ENCODE measurements at regions not wholly inside any gene's neighbourhood (a gene's known extent, or its start where the extent isn't known, plus 50 kb on each side); places are given as distances from the start of the nearest gene placed in this dataset.

DNA sequence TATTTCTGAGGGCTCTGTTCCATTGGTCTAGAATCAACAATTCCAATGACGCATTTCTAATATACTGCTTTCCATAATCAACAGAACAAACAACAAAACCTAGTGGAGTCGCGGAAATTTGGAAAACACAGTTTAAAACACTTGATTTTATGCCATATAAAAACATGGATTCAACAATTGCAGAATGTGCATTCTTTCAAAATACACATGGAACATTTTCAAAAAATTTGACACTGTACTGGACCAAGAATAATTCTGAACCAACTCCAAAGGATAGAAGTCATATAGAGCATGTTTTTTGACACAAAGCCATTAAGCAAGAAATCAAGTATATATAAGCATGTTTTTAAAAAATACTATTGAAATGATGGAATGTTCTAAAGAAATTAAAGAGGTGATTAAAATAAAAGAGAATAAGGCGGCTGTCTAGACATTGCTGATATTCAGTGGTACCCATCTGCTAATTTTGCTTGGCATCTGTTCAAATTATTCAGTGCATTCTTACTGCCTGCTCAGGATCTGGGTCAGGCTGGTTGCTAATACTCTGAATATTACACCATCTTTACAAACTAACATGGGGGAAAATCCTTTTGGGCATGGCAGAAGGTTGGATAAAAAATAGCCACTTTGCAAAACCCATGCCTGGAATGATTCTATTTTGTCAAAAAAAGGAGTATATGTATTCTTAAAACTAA, 221.3 kb downstream of the NPR3 start:
- no peaks in the 10 kb centered on the region for H3K9me3 ChIP-seq
- TF ChIP-seq, protein P1, sequence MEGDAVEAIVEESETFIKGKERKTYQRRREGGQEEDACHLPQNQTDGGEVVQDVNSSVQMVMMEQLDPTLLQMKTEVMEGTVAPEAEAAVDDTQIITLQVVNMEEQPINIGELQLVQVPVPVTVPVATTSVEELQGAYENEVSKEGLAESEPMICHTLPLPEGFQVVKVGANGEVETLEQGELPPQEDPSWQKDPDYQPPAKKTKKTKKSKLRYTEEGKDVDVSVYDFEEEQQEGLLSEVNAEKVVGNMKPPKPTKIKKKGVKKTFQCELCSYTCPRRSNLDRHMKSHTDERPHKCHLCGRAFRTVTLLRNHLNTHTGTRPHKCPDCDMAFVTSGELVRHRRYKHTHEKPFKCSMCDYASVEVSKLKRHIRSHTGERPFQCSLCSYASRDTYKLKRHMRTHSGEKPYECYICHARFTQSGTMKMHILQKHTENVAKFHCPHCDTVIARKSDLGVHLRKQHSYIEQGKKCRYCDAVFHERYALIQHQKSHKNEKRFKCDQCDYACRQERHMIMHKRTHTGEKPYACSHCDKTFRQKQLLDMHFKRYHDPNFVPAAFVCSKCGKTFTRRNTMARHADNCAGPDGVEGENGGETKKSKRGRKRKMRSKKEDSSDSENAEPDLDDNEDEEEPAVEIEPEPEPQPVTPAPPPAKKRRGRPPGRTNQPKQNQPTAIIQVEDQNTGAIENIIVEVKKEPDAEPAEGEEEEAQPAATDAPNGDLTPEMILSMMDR (IDR thresholded peaks at IDR 0.05): no peak
- TF ChIP-seq POLR2A (IDR thresholded peaks at IDR 0.05): no peak
- no peaks in the 10 kb centered on the region for H3K4me1 ChIP-seq
- WGBS, 2 donors: 44 to 48% methylated on average over 4 of the region's 4 CpGs
- H3K36me3 ChIP-seq (ENCODE audit: low read depth, missing control alignments): no peaks in the 10 kb centered on the region
- no peak overlapping the region for H3K27ac ChIP-seq
- DNase-seq: no peak
- no peak overlapping the region for H3K4me3 ChIP-seq
- no peaks in the 10 kb centered on the region for H3K27me3 ChIP-seq
- intact Hi-C loops (cut with DNase I; ENCODE audit: low total_unique reads): no loop called here

- H3K27ac ChIP-seq: no peak overlapping the region
- no peaks in the 10 kb centered on the region for H3K9me3 ChIP-seq
- intact Hi-C loops (cut with DNase I; ENCODE audit: low total_unique reads): no loop called here
- no peaks in the 10 kb centered on the region for H3K4me1 ChIP-seq
- no peak for DNase-seq
- no peaks in the 10 kb centered on the region for H3K27me3 ChIP-seq
- H3K4me3 ChIP-seq: peak overlapping the region in 1 of 2 donors; percentile 31
- TF ChIP-seq POLR2A (IDR thresholded peaks at IDR 0.05): no peak
- TF ChIP-seq, protein P1 (IDR thresholded peaks at IDR 0.05): no peak
- no peaks in the 10 kb centered on the region for H3K36me3 ChIP-seq (ENCODE audit: low read depth, missing control alignments)
- WGBS, 2 donors: 57 to 66% methylated on average over 7 to 8 of the region's 8 CpGs
Measured at GRCh38 chr5:32933692-32934091, 222.6 kb downstream of the NPR3 start.

DNA sequence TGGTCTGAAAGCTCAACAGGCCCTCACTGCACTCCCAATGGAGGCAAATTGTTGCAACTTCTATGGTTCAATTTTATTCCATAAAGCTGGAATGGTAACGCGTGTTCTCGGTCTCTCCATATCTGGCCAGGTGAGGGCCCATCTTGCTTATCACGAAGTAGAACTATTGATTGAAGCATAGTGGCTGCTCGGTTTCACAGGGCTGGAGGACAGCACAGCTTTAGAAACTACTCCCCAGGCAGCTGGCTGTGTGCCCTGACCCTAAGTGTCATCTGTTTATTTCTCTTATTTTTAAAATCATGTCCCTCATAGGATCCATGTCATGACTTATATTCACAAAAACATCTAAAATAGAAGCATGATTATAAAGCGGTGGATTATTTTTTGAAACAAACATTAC, 223.4 kb downstream of the NPR3 start:
- H3K36me3 ChIP-seq (ENCODE audit: low read depth, missing control alignments): no peaks in the 10 kb centered on the region
- H3K27me3 ChIP-seq: no peaks in the 10 kb centered on the region
- TF ChIP-seq, protein P1 (IDR thresholded peaks at IDR 0.05): no peak
- TF ChIP-seq POLR2A (IDR thresholded peaks at IDR 0.05): no peak
- H3K4me3 ChIP-seq: peak overlapping the region in 1 of 2 donors; percentile 31
- H3K9me3 ChIP-seq: no peaks in the 10 kb centered on the region
- H3K27ac ChIP-seq: no peak overlapping the region
- WGBS, 2 donors: 53 to 79% methylated on average over 6 of the region's 6 CpGs
- intact Hi-C loops (cut with DNase I; ENCODE audit: low total_unique reads): no loop called here
- no peak for DNase-seq
- H3K4me1 ChIP-seq: no peaks in the 10 kb centered on the region

- no peak for DNase-seq
- intact Hi-C loops (cut with DNase I; ENCODE audit: low total_unique reads): no loop called here
- no peaks in the 10 kb centered on the region for H3K4me1 ChIP-seq
- no peaks in the 10 kb centered on the region for H3K27me3 ChIP-seq
- H3K36me3 ChIP-seq (ENCODE audit: low read depth, missing control alignments): no peaks in the 10 kb centered on the region
- H3K9me3 ChIP-seq: no peaks in the 10 kb centered on the region
- H3K27ac ChIP-seq: no peak overlapping the region
- no peak overlapping the region for H3K4me3 ChIP-seq
- WGBS, 2 donors: 82 to 83% methylated on average over 2 of the region's 2 CpGs
- no peak for TF ChIP-seq POLR2A (IDR thresholded peaks at IDR 0.05)
- TF ChIP-seq, protein P1 (IDR thresholded peaks at IDR 0.05): no peak
Measured at GRCh38 chr5:32935283-32935682, 224.2 kb downstream of the NPR3 start.

DNA sequence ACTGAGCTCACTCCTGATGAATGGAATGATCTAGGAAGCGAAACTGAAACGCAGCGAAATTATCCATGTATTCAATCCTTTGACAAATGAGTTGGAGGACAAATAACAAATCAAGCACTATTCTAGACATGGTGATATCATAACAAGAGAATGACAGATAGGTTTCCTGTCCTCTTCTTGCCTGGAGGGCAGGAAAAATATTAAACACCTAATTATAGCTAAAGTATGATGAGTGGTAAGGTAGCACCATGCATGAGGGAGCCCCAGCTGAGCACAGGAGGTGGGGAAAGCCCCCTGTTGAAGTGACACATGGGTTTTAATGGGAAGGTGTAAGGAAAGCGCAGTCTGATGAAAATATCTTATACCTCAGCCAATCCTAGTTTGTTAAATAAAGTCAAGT, 225.2 kb downstream of the NPR3 start:
- Histone ChIP-seq H3K4me1 (no peaks in the 10 kb centered on the region), H3K36me3 (ENCODE audit: low read depth, missing control alignments) (no peaks in the 10 kb centered on the region), H3K27me3 (no peaks in the 10 kb centered on the region), H3K9me3 (no peaks in the 10 kb centered on the region), H3K27ac (no peak overlapping the region), H3K4me3 (no peak overlapping the region)
- 82 to 83% methylated on average over 4 of the region's 4 CpGs for WGBS, 2 donors
- DNase-seq: no peak
- TF ChIP-seq POLR2A (IDR thresholded peaks at IDR 0.05): no peak
- TF ChIP-seq, protein P1 (IDR thresholded peaks at IDR 0.05): no peak
- intact Hi-C loops (cut with DNase I; ENCODE audit: low total_unique reads): no loop called here
